Liver (tissue), 8 donors: ENCODE measurements at regions not wholly inside any gene's neighbourhood (a gene's known extent, or its start where the extent isn't known, plus 50 kb on each side); places are given as distances from the start of the nearest gene placed in this dataset.

Source experiments
- DNase-seq: peaks from one replicate; pipeline ENCODE4 v3.0.0-alpha.2; 2017; ENCODE audit warnings: low spot score
- H3K27ac ChIP-seq, 2 donors: one replicate each; pipeline ENCODE4 v1.7.0; 2013; ENCODE audit warnings: inconsistent platforms in 2 of 2, low read length in 2 of 2, control low read depth in 1 of 2, low read depth in 1 of 2, mild to moderate bottlenecking in 1 of 2
- H3K27me3 ChIP-seq, 4 donors: one replicate each; pipeline versions ENCODE4 v1.6.1 to v1.7.0; 2013; ENCODE audit warnings: low read length in 3 of 4, inconsistent platforms in 1 of 4, mild to moderate bottlenecking in 1 of 4, moderate library complexity in 1 of 4; ENCODE audit not compliant: control insufficient read depth in 4 of 4, insufficient read depth in 4 of 4
- H3K36me3 ChIP-seq, 4 donors: one replicate each; pipeline versions ENCODE4 v1.6.1 to v1.7.0; 2013; ENCODE audit warnings: low read length in 3 of 4, mild to moderate bottlenecking in 3 of 4, low read depth in 1 of 4, moderate library complexity in 1 of 4; ENCODE audit not compliant: control insufficient read depth in 4 of 4, insufficient read depth in 3 of 4
- H3K4me1 ChIP-seq, 4 donors: one replicate each; pipeline versions ENCODE4 v1.6.1 to v1.7.0; 2013; ENCODE audit warnings: low read length in 3 of 4, mild to moderate bottlenecking in 3 of 4, moderate library complexity in 1 of 4; ENCODE audit not compliant: control insufficient read depth in 4 of 4, insufficient read depth in 4 of 4
- H3K4me3 ChIP-seq, 3 donors: one replicate each; pipeline versions ENCODE4 v1.6.1 to v1.7.0; 2013; ENCODE audit warnings: low read length in 3 of 3, control low read depth in 1 of 3, low read depth in 1 of 3, mild to moderate bottlenecking in 1 of 3
- H3K9ac ChIP-seq, 2 donors: one replicate each; pipeline ENCODE4 v1.7.0; 2013; ENCODE audit warnings: low read length in 2 of 2, mild to moderate bottlenecking in 2 of 2, moderate library complexity in 2 of 2, control low read depth in 1 of 2, low read depth in 1 of 2
- H3K9me3 ChIP-seq, 4 donors: one replicate each; pipeline versions ENCODE4 v1.6.1 to v1.7.0; 2013; ENCODE audit warnings: low read length in 3 of 4; ENCODE audit not compliant: control insufficient read depth in 4 of 4
- CTCF ChIP-seq: fragments of 150-350 bp; IDR thresholded peaks from 2 replicates; pipeline ENCODE4 v1.5.1; 2017; ENCODE audit warnings: improper control_type of control experiment, low read depth, low read length; ENCODE audit not compliant: missing input control
- EGR1 ChIP-seq, 2 donors: IDR thresholded peaks; 2 replicates each; pipeline ENCODE4 v1.6.1; 2016 to 2018; ENCODE audit warnings: antibody characterized with exemption in 2 of 2, low read depth in 2 of 2
- FOXA1 ChIP-seq: IDR thresholded peaks from 2 replicates; pipeline ENCODE4 v1.6.1; 2016; ENCODE audit warnings: antibody characterized with exemption
- FOXA2 ChIP-seq: IDR thresholded peaks from 2 replicates; pipeline ENCODE4 v1.6.1; 2016; ENCODE audit warnings: antibody characterized with exemption
- GABPA ChIP-seq, 2 donors: IDR thresholded peaks in 1 of 2; conservative IDR thresholded peaks in 1 of 2; 2 replicates each; pipeline ENCODE4 v1.6.1; 2016; ENCODE audit warnings: antibody characterized with exemption in 2 of 2, mild to moderate bottlenecking in 1 of 2, moderate library complexity in 1 of 2
- HNF4A ChIP-seq, 2 donors: conservative IDR thresholded peaks; 2 replicates each; pipeline ENCODE4 v1.6.1; 2016; ENCODE audit warnings: antibody characterized with exemption in 2 of 2, mild to moderate bottlenecking in 2 of 2
- HNF4G ChIP-seq: IDR thresholded peaks from 2 replicates; pipeline ENCODE4 v1.6.1; 2016; ENCODE audit warnings: antibody characterized with exemption
- JUND ChIP-seq, 2 donors: IDR thresholded peaks; 2 replicates each; pipeline ENCODE4 v1.6.1; 2016; ENCODE audit warnings: antibody characterized with exemption in 2 of 2
- MAX ChIP-seq: IDR thresholded peaks from 2 replicates; pipeline ENCODE4 v1.6.1; 2016; ENCODE audit warnings: antibody characterized with exemption
- NR2F2 ChIP-seq: IDR thresholded peaks from 2 replicates; pipeline ENCODE4 v1.6.1; 2016; ENCODE audit warnings: antibody characterized with exemption
- RAD21 ChIP-seq, 2 donors: IDR thresholded peaks; 2 replicates each; pipeline ENCODE4 v1.6.1; 2016; ENCODE audit warnings: antibody characterized with exemption in 2 of 2, mild to moderate bottlenecking in 2 of 2
- RXRA ChIP-seq, 2 donors: IDR thresholded peaks; 2 replicates each; pipeline ENCODE4 v1.6.1; 2017 to 2018; ENCODE audit warnings: antibody characterized with exemption in 2 of 2, mild to moderate bottlenecking in 1 of 2
- SP1 ChIP-seq: IDR thresholded peaks from 2 replicates; pipeline ENCODE4 v1.6.1; 2018; ENCODE audit warnings: antibody characterized with exemption, mild to moderate bottlenecking
- TAF1 ChIP-seq: conservative IDR thresholded peaks from 2 replicates; pipeline ENCODE4 v1.6.1; 2016; ENCODE audit warnings: antibody characterized with exemption, mild to moderate bottlenecking
- YY1 ChIP-seq: IDR thresholded peaks from 2 replicates; pipeline ENCODE4 v1.6.1; 2016; ENCODE audit warnings: antibody characterized with exemption, mild to moderate bottlenecking
- WGBS: extraction: QIAGEN DNeasy Blood & Tissue Kit; methylation state at CpG from one replicate; pipeline ENCODE4 v1.1.7; 2013; 5-methylcytosine and 5-hydroxymethylcytosine counted together
- TF ChIP-seq, protein P1 (sequence below): IDR thresholded peaks from 2 replicates; pipeline ENCODE4 v1.6.1; 2016; ENCODE audit warnings: antibody characterized with exemption
- TF ChIP-seq, protein P2 (sequence below): IDR thresholded peaks from 2 replicates; pipeline ENCODE4 v1.6.1; 2016; ENCODE audit warnings: antibody characterized with exemption
- TF ChIP-seq, protein P3 (sequence below): IDR thresholded peaks from 2 replicates; pipeline ENCODE4 v1.6.1; 2016; ENCODE audit warnings: antibody characterized with exemption, mild to moderate bottlenecking
- donor health status: healthy.
- donor health status: healthy.
- donor health status: healthy.
- donor health status: healthy.
- donor health status: healthy.

DNA sequence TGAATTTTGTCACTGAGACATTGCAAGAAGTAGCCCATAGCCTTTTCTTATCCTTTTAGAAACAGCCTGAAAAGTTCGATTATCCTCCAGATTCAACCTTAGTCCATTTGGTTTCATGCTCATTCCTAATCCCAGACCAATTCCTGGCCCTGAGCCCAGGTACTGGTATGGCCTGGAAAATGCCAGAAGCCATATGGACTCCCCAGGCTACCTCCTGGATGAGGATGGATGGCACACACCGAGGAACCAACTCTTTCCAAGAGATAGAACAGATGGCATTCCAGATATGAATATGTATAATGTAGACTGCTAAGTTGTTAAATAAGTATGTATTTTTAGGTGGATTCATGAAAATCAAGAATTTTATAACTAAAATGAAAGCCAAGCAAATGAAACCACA lies 51.6 kb upstream of the SNAP25 start:
- no peak for TF ChIP-seq JUND (IDR thresholded peaks at IDR 0.05)
- TF ChIP-seq RXRA (IDR thresholded peaks at IDR 0.05) = no peak
- TF ChIP-seq, protein P1, sequence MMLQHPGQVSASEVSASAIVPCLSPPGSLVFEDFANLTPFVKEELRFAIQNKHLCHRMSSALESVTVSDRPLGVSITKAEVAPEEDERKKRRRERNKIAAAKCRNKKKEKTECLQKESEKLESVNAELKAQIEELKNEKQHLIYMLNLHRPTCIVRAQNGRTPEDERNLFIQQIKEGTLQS = no peak
- no peak for TF ChIP-seq RAD21 (IDR thresholded peaks at IDR 0.05)
- no peak for TF ChIP-seq CTCF
- TF ChIP-seq GABPA (IDR thresholded peaks at IDR 0.05 in 1 of 2, conservative IDR thresholded peaks at IDR 0.05 in 1 of 2) = no peak
- TF ChIP-seq YY1 = no peak
- TF ChIP-seq NR2F2 = no peak
- TF ChIP-seq, protein P2, sequence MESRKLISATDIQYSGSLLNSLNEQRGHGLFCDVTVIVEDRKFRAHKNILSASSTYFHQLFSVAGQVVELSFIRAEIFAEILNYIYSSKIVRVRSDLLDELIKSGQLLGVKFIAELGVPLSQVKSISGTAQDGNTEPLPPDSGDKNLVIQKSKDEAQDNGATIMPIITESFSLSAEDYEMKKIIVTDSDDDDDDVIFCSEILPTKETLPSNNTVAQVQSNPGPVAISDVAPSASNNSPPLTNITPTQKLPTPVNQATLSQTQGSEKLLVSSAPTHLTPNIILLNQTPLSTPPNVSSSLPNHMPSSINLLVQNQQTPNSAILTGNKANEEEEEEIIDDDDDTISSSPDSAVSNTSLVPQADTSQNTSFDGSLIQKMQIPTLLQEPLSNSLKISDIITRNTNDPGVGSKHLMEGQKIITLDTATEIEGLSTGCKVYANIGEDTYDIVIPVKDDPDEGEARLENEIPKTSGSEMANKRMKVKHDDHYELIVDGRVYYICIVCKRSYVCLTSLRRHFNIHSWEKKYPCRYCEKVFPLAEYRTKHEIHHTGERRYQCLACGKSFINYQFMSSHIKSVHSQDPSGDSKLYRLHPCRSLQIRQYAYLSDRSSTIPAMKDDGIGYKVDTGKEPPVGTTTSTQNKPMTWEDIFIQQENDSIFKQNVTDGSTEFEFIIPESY = no peak
- TF ChIP-seq EGR1 (IDR thresholded peaks at IDR 0.05; ENCODE audit: low read depth in 2 of 2) = no peak
- TF ChIP-seq TAF1 = no peak
- TF ChIP-seq SP1 = no peak
- no peak for TF ChIP-seq MAX
- TF ChIP-seq, protein P3, sequence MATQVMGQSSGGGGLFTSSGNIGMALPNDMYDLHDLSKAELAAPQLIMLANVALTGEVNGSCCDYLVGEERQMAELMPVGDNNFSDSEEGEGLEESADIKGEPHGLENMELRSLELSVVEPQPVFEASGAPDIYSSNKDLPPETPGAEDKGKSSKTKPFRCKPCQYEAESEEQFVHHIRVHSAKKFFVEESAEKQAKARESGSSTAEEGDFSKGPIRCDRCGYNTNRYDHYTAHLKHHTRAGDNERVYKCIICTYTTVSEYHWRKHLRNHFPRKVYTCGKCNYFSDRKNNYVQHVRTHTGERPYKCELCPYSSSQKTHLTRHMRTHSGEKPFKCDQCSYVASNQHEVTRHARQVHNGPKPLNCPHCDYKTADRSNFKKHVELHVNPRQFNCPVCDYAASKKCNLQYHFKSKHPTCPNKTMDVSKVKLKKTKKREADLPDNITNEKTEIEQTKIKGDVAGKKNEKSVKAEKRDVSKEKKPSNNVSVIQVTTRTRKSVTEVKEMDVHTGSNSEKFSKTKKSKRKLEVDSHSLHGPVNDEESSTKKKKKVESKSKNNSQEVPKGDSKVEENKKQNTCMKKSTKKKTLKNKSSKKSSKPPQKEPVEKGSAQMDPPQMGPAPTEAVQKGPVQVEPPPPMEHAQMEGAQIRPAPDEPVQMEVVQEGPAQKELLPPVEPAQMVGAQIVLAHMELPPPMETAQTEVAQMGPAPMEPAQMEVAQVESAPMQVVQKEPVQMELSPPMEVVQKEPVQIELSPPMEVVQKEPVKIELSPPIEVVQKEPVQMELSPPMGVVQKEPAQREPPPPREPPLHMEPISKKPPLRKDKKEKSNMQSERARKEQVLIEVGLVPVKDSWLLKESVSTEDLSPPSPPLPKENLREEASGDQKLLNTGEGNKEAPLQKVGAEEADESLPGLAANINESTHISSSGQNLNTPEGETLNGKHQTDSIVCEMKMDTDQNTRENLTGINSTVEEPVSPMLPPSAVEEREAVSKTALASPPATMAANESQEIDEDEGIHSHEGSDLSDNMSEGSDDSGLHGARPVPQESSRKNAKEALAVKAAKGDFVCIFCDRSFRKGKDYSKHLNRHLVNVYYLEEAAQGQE = no peak
- no peak for TF ChIP-seq HNF4G
- no peak for TF ChIP-seq FOXA1
- TF ChIP-seq HNF4A (conservative IDR thresholded peaks at IDR 0.05) = no peak
- TF ChIP-seq FOXA2 = no peak
- Histone ChIP-seq H3K9ac (no peak overlapping the region), H3K36me3 (no peaks in the 10 kb centered on the region), H3K27ac (no peak overlapping the region), H3K27me3 (no peaks in the 10 kb centered on the region), H3K4me1 (no peaks in the 10 kb centered on the region), H3K9me3 (no peaks in the 10 kb centered on the region), H3K4me3 (no peak overlapping the region)
- 90% methylated on average over 2 of the region's 2 CpGs for WGBS
- no peak for DNase-seq

GRCh38 chr20:10167594-10167993 lies 51.0 kb upstream of the SNAP25 start:
- Histone ChIP-seq H3K9ac (no peak overlapping the region), H3K27ac (no peak overlapping the region), H3K9me3 (no peaks in the 10 kb centered on the region), H3K36me3 (no peaks in the 10 kb centered on the region), H3K4me3 (no peak overlapping the region), H3K27me3 (no peaks in the 10 kb centered on the region), H3K4me1 (peaks cover 0 to 4% (median 1%) of the 10 kb centered on the region in 4 donors)
- TF ChIP-seq JUND (IDR thresholded peaks at IDR 0.05) (no peak), GABPA (IDR thresholded peaks at IDR 0.05 in 1 of 2, conservative IDR thresholded peaks at IDR 0.05 in 1 of 2) (no peak), CTCF (no peak), HNF4G (no peak), EGR1 (IDR thresholded peaks at IDR 0.05; ENCODE audit: low read depth in 2 of 2) (no peak), RAD21 (IDR thresholded peaks at IDR 0.05) (no peak), NR2F2 (no peak), FOXA1 (no peak)
- TF ChIP-seq, protein P2 = no peak
- TF ChIP-seq, protein P1 = no peak
- DNase-seq = no peak
- WGBS = 88% methylated on average over 2 of the region's 2 CpGs
